ENCODE measurements at regions not wholly inside any gene's neighbourhood (a gene's known extent, or its start where the extent isn't known, plus 50 kb on each side); places are given as distances from the start of the nearest gene placed in this dataset.

DNA sequence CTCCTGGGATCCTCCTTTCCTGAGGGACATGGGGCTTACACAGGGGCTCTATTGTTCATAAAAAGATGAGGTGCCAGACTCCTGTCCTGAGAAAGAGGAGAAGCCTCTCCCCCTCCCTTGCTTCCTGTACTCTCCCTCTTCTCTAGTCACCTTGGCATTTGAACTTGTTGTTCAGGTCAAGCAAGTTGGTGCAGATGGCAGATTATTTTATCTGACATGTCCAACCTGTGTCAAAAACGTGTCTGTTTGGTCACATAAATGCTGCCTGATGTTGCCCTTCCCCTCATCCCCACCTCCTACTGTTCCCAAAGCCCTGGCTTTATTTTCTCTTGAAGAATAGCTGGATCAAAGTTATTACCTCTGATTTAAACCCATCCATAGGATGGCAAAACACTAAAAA is 154.8 kb downstream of the TMX1 start:
- DNase-seq (ENCODE audit: low spot score) (no peak), FAIRE-seq (peak; percentile 96)

DNA sequence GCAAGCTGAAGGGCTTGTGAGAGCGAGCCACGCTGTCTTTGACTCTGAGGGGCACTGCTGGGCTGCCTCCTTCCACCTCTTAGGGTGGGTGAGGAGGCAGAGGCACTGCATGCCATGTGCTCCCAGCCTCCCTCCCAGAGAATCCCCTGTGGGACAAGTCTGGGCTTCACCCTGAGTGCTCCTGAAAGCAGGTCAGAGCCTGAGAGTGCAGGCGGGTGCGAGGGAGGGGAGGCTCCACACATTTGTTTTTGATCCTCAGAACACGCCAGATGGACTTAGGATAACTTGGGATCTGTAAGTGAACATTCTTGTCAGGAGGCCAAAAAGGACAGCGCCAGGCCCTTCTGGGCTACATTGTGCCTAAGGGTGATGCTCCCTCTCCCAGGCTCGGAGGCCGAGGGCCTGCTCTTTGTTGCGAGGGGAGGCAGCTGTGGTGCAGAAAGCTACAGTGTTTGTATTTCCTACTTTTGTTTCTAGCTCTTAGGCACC is 155.4 kb downstream of the TMX1 start:
- FAIRE-seq = peak; percentile 93
- peak; percentile 84 for DNase-seq (ENCODE audit: low spot score)

DNA sequence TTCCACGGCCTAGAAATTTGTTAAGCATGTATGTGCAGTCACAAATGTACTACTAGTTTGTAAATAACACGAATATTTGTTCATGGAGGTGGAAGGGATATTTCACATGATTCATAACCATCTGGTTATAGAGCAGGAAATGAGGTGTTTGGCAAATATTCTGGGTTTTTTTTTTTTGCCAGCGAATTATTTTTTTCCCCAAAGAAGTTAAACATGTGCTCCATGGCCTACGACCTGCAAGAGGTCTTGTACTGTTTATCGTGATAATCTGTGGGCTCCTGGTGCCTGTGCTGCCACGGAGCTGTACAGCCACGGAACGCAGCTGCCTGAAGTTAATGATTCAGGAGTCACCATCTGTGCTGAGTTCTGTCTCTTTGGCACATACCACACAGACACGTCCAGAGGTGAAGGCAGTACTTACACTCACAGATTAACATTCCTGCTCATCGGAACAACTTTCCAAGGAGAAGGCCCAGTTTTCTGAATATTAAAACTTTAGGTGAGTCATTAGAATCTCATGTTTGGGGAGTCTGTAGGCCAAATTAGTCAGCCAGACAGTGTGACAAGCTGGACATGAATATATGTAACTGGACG is 156.3 kb downstream of the TMX1 start:
- DNase-seq (ENCODE audit: low spot score) = peak; percentile 77
- peak; percentile 90 for FAIRE-seq

DNA sequence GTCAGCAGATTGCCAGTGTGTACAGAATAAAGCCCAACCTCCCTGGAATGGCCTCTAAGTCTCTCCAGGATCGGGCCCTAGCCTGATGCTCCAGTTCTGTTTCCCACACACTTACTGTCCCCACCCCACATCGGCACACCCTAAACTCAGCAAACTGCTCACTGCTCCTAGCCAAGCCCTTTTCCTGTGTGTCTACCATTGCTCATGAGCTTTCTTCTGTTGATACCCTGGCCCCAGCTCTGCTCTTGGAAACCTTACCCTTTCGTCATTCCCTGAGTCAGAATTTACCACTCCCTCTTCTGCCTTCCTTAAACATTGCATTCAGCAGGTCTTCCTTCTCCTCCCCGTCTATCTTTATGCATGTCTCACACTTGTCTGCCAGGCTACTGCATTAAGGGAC is 158.9 kb downstream of the TMX1 start:
- FAIRE-seq (peak; percentile 52), DNase-seq (ENCODE audit: low spot score) (peak; percentile 53)

DNA sequence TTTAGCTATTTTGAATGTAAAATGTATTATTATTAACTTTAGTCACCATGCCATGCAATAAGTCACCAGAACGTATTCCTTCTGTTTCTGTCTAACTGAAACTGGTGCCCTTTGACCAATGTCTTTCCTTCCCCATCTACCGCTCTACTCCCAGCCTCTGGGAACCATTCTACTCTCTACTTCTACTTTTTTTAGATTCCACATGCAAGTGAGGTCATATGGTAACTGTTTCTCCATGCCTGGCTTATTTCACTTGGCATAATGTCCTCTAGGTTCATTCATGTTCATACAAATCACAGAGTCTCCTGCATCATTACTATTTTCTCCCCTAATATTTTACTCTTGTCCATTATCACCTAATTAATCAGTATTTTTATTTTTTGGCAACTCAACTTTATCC is 160.1 kb downstream of the TMX1 start:
- FAIRE-seq = no peak

DNA sequence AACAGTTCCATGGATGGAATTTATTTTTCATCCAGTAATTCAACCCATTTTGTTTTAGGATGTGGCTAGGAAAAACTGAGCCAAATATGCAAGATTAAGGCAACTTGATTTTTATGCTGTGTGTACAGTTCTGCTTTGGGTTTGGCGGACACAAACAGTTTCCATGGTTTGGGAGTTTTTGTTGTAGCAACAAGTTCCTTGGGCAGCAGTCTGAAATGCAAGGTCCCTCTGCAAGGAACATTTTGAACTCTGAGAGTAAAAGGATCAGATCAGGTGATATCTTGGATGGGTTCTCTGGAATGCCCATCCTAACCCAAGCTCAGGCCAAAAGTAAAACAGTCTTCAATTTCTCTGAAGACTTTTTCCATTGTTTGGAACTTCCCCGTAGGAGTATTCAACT is 161.2 kb downstream of the TMX1 start:
- peak; percentile 42 for FAIRE-seq
- DNase-seq (ENCODE audit: low spot score) = no peak

More for the DNA sequence above, 160.1 kb downstream of the TMX1 start:
- no peak for DNase-seq (ENCODE audit: low spot score)

DNA sequence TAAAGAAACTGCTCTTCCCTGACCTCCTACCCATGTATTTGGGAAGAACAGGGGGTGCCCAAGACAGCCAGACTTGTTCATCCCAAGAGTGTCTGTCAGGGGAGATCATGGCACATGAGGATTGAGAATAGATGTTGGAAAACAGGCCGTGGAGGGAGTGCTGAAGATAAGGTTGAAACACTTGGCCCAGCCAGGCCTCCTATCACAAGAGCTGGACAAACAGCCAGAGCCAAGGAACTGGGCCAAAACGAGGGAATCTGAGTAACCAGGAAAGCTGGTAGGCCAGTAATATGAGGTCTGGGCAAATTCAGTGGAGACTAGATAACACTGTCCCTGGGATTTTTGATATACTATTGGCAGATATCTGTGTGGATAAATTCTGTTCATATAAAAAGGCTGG is 161.7 kb downstream of the TMX1 start:
- FAIRE-seq = no peak
- DNase-seq (ENCODE audit: low spot score) = no peak

DNA sequence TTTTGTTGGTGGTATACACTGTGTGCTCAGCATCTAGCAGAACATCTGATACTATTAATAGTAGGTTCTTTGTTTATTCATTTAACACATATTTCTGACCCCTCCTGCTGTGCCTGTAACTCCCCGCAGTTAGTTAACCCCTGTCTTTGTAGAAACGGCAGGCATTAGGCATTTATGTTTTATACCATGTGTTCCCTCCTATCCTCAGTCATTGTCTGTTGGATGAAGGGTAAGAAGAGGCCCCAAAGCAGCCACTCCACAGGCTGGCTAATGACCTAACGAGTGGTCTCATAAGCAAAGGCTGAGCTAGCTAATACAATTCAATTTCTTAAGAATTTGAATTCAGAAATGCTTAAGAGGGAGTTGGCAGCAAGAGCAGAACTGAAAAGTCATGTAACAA is 170.8 kb downstream of the TMX1 start:
- DNase-seq (ENCODE audit: low spot score) (no peak), FAIRE-seq (no peak)

DNA sequence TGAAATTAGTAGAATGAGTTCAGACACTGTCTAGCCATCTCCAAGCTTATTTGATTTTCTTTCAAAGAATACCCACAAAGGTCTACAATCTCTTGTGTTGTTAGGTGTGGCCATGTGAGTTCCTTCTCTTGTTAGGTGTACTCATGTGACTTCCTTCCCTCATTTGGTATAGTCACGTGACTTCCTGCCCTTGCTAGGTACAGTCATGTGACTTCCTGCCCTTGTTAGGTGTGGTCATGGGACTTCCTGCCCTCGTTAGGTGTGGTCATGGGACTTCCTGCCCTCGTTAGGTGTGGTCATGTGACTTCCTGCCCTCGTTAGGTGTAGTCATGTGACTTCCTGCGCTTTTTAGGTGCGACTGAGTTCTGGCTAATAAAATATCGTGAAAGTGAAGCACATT is 179.6 kb downstream of the TMX1 start:
- FAIRE-seq = peak; percentile 79
- DNase-seq (ENCODE audit: low spot score) = no peak

DNA sequence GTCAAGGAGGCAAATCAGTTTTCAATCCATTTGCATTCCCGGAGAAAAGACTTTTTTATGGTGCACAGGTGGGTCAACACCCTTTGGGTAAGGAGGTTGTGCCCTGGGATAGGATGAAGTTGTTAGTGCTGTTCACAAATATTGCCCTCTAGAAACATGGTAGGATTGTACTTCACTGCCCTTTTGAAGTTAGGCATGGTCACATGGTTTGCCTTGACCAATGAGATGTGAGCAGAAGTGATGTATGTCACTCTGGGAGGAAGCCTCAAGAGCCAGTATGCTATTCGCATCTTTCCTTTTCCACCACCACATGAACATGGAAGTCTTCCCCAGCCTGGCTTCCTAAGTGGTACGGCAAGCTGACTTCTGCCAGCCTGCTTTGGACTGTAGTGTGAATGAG is 182.7 kb downstream of the TMX1 start:
- FAIRE-seq (no peak), DNase-seq (ENCODE audit: low spot score) (no peak)

DNA sequence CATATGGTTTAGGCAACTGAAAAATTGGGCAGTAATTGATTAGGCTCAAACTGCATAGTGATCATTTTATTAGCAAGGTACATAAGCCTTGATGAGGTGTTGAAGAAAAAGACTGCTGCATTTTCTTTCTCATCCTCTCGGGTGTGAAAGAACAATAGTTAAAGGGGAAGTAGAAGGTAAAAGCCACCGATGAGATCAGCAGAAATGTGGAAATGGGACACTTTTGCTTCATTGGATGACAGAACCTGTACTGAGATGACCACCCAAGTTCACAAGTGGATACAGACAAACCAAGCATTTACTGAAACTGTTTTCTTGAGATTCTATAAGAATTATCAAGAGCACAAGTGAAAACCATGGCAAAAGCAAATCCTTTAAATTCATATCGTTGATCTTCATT is 184.0 kb downstream of the TMX1 start:
- FAIRE-seq = peak; percentile 35

DNA sequence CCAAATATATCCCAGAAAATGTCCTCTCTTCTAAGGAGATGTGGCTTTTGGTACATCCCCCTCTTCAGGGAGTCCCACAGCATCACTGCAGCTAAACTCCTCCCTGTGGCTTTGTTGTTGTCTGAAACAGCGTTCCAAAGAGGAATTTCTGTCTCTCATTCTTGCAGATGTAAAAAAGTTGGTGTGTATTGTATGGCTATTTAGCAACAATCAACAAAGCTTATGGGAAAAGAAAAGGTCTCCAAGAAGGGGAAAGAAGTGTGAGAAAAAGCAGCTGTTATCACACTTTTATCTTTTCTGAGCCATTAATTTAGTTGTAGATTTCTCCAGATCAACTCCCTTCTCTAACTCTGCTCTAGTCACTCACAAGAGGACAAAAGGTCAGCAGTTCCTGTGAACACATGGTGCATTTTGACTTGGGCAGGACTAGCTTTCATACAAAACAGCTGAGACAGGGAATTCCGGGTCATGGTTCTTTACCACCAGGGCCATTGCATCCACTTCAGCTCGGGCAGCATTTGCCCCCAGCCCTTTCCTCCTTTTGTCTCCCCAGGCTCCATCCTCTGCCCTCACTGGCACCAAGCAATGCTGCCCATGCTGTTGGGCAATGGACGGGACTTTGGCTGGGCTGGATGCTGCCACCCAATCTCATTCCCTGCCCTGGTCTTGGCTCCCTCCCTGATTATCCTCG is 184.7 kb downstream of the TMX1 start:
- FAIRE-seq = no peak
- DNase-seq (ENCODE audit: low spot score) = no peak

More for the DNA sequence above, 184.0 kb downstream of the TMX1 start:
- no peak for DNase-seq (ENCODE audit: low spot score)

DNA sequence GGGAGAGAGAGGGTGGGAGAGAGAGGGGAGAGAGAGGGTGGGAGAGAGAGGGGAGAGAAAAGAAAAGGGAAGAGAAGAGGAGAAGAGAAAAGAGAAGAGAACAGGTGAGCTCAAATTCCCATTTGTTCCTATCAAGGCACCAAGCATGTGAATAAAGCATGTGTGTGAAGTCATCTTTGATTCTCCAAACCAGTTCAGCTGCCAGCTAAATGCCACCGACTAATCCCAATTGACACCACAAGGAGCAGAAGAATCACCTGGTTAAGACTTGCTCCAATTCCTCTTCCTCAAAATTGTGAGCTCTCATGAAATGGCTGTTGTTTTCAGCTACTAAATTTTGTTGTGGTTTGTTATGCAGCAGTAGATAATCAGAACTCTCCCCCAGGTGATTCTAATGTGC is 188.9 kb downstream of the TMX1 start:
- FAIRE-seq = peak; percentile 23

DNA sequence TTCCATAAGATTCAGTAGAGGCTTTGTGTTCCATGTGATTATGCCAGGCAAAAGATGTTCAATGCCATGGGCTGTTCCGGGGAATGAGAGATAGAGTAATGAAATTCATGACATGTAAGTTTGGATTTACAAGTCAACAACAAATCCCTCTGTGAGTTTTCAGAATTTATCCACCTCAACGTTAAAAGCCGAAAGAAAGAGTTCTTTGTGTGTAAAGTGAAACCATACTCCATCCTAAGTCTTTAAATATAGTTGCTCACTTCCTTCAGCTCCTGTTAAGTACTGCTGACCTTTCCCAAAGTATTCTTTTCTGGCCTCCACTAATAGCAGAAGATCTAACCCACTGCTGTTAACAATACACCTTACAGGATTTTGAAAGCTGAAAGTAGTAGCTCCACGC is 190.0 kb downstream of the TMX1 start:
- DNase-seq (ENCODE audit: low spot score) = no peak

More for the DNA sequence above, 188.9 kb downstream of the TMX1 start:
- DNase-seq (ENCODE audit: low spot score) = no peak

DNA sequence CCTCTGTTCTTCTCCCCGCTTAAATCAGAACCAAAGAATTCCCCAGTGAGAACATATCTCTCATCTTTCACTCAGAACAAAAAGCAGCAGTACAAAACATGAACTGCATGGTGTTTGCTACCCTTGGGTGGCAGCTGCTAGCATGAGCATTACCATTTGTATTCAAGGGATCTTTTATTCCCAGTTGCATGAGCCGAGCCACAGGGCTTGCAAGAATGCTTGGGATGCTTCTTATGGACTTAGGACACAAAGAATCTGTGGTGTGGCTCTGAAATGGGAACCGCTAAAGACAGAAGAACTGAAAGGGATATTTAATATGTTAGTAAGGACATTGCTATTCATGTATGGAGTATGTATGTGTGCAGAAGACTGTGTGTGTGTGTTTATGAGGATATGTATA is 190.6 kb downstream of the TMX1 start:
- FAIRE-seq (peak; percentile 77), DNase-seq (ENCODE audit: low spot score) (no peak)

More for the DNA sequence above, 190.0 kb downstream of the TMX1 start:
- no peak for FAIRE-seq

DNA sequence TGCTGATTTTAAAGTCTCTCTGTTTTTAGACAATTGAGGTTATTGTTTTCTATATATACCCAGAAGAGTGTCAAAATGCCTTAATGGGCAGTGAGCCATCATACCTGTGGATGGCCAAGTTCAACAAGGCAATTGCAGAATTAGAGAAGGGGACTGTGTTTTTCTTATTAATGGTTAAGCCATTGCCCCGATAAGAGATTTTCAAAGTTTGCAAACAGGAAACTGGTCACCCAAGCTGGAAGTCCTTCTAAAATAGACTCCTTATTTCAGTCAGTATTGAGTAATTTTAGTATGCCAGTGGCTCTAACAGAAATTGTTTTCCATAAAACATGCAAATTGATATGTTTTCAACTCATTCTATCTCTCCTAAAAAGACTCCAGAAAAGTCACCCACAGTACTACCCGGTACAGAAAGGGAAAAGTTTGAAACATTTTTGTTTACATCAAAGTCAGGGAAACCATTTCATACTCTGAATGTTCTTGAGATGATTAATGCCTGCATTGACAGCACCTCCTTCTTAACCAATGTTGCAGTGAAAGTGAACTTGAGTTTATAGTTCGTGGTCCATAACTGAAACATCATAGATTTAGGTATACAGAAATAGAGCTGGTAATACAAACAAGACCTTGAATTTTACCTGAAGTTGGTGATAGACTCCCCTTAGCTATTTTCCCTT is 191.1 kb downstream of the TMX1 start:
- FAIRE-seq = no peak
- DNase-seq (ENCODE audit: low spot score) = no peak

DNA sequence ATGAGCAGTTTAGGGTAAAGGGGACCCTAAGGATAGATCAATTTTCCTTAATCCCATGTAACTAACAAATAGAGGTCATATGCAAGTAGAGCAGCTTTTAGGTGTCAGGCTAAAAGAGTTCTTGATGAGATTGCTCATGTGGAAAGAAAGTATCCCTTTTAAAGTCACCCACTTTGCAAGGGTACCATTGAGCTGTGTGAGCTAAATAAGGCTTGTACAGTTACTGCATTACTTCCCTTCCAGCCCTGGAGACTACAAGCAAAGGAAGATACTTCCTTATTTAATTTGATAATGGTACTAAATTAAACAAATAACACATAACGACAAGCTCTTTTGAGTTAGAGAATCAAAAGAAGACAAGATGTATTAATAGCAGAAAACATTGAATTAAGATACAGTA is 191.7 kb downstream of the TMX1 start:
- FAIRE-seq (no peak), DNase-seq (ENCODE audit: low spot score) (no peak)

DNA sequence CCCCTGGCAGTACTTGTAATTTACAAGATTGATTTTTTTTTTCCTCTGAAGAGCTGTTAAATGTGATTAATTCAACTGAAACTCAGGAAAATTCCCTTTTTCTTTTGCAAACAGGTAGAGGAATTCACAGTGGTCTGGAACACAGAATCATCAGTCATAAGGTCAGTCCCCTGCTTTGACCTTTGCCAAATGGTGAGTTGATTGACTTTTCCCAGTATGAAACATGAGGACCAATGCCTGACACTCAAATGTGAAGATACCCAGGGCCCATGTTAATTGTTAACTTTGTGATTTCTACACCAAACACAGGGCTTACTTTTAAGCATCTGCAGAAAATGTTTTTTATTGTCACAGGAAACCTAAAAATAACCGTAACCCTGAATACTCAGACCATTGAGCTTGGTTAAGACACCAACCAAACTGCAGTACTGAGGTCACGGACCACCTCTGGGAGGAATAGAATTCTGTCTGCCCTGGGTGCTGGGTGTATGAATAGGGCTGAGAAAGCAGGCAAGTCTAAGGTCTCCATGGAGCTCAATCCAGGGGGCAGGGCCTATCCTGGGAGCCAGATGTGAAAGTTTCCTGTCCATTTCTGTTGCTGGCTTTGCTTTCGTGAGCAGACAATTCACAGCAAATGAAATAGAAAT is 192.4 kb downstream of the TMX1 start:
- DNase-seq (ENCODE audit: low spot score) = no peak
- peak; percentile 84 for FAIRE-seq

DNA sequence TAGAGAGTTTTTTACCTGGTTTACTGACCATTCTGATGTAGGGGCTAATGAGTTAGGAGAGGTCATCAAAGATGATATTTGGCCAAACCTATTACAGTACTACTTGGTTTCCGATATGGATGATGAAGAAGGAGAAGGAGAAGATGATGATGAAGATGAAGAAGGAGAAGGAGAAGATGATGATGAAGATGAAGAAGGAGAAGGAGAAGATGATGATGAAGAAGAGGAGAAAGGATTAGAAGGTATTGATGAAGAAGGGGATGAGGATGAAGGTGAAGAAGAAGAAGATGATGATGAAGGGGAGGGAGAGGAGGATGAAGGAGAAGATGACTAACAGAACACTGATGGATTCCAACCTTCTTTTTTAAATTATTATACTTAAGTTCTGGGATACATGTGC is 196.6 kb downstream of the TMX1 start:
- DNase-seq (ENCODE audit: low spot score) (no peak), FAIRE-seq (peak; percentile 76)

DNA sequence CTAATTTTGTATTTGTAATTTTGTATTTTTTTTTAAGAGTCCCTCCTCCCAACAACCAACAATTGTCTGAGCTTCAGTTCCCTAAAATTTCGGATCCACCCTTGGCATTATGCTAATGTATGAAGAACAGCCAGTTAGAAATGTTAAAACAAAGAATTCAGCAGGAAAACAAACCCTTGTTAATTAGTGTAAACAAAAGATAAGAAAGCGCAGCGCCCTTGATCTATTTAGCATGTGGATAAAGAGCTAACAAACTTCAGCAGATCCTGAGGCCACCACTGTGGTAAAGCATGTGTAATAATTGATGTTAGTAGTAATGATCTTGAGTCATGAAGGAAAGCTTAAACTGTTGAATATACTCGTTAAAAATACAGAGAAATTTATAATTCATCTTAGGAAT is 199.8 kb downstream of the TMX1 start:
- FAIRE-seq (no peak), DNase-seq (ENCODE audit: low spot score) (no peak)

DNA sequence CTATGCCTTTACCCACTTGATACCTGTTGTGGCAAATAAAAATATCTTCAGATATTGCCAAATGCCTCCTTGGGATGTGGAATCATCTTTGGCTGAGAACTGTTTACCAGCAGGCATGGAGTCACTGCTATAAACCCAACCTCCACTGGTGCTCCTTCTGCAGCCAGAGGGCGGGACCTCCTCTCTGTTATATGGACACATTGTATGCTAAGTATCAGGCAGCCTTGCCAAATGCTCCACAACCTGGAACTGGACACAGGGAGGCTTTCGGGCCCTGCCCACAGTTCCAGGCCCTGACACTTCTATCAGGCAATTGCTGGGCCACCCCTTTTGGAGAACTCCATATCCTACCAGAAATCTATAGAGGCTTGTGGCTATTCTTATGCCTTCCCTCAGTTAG is 201.0 kb downstream of the TMX1 start:
- DNase-seq (ENCODE audit: low spot score) (no peak), FAIRE-seq (no peak)

All from urothelium cell line (cell line).